NT2/D1 (cell line): ENCODE measurements at regions not wholly inside any gene's neighbourhood (a gene's known extent, or its start where the extent isn't known, plus 50 kb on each side); places are given as distances from the start of the nearest gene placed in this dataset.

Experiments used
- YY1 ChIP-seq: IDR thresholded peaks from 2 replicates; pipeline ENCODE4 v1.6.1; 2011; ENCODE audit not compliant: insufficient read length, insufficient read depth
- ZNF274 ChIP-seq: IDR thresholded peaks from 2 replicates; pipeline ENCODE4 v1.6.1; 2011; ENCODE audit warnings: mild to moderate bottlenecking, low read depth, low read length

DNA sequence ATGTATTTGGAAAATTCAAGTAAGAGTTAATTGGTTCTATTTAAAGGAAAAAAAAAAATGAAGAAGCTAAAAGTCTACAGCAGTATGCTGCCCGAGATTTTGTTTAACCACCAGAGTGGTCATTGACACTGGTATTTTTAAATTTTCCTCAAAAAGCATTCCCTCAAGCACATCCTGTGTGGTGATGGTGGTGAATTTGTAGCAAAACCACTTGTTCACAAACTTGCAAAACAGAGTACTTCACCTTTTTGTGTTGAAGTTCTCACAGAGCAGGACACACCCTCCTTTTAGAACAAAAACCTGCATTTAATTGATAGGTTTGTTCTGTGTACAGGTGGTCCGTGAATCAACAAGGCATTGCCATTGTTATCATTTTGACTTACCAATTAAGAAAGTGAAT lies 374.2 kb downstream of the EFNA5 start:
- no peak for TF ChIP-seq YY1
- no peak for TF ChIP-seq ZNF274
